Ureter (tissue), 1 donor: ENCODE measurements at regions not wholly inside any gene's neighbourhood (a gene's known extent, or its start where the extent isn't known, plus 50 kb on each side); places are given as distances from the start of the nearest gene placed in this dataset.
"Not testable (repeated sequence)": the region's sequence is repeated elsewhere in the genome, so short reads cannot be mapped to it uniquely, and the experiment has no call there.

Experiments
- DNase-seq: peaks from one replicate; pipeline ENCODE4 v3.0.0-alpha.2; 2020; ENCODE audit warnings: low spot score
- donor health status: DM: yes; HTN: yes; CAD: no.

- no peak for DNase-seq
These were observed 233.1 kb upstream of the HES1 start for GRCh38 chr3:193902607-193903511.

GRCh38 chr3:193903512-193903817 is 232.5 kb upstream of the HES1 start:
- DNase-seq, result no peak

- no peak for DNase-seq
These were observed 232.0 kb upstream of the HES1 start for GRCh38 chr3:193903966-193904365.

GRCh38 chr3:193905541-193906396 is 230.2 kb upstream of the HES1 start:
- DNase-seq, result no peak

DNA sequence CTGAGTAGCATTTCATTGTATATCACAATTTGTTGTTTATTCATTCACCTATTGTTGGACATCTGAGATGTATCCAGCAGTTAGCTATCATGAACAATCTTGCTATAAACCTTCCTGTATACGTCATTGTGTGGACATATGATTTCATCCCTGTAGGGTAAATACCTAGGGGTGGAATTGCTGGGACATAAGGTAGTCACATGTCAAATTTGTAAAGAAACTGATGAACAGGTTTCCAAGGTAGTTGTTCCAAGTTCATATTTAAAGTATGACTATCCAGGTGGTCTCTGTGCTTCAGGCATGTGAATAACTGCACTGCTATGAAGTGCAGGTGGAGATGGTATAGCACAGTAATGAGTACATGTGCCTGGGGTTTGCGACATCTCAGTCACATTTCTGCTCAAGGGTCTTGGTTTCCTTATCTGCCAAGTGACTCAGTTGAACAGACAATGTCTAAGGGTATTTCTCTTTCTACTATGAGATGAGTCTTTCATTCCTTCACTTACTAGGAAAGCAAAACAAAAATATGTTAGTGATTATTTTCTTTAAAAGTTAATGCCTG is 229.0 kb upstream of the HES1 start:
- no peak for DNase-seq

GRCh38 chr3:193908181-193908744 is 227.7 kb upstream of the HES1 start:
- DNase-seq, result no peak

DNA sequence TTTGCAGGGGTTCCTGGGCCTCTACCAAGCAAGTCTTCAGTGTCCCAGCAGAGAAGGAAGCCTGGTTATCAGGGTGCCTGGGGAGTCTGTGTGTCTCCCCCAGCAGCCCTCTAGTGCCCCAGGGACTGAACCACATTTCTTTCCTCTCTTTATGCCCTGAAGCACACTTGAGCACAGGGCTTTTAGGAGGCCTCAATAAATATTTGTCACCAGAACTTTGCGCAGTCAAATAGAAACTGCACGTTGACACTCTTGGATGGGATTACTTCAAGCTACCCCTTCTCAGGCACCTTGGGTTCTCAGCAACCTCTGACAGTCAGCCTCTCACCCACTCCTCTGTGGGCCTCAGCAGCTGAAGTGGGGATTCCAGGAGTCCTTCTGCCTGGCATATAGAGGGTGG is 226.6 kb upstream of the HES1 start:
- DNase-seq, result peak; percentile 37

DNA sequence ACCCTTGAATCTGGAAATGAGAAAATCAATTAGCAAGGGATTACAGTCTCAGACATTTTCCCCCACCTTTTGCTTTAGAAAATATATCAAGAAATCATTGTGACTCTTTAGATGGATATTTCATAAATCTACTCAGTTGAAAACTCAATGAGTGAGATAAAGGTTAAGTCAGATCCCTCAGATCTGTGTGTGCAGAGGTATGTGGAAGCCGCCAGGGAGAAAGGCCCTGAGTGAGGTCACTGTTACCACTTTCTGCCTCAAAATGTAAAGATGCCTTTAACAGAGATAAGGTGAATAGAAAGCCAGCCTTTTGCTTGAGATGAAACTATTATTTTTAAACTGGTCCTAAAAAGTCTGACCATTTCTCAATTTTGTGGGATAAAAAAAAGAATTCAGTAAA is 225.6 kb upstream of the HES1 start:
- DNase-seq, result peak; percentile 15

- DNase-seq, result peak; percentile 63
These were observed 224.8 kb upstream of the HES1 start for GRCh38 chr3:193910886-193911738.

DNA sequence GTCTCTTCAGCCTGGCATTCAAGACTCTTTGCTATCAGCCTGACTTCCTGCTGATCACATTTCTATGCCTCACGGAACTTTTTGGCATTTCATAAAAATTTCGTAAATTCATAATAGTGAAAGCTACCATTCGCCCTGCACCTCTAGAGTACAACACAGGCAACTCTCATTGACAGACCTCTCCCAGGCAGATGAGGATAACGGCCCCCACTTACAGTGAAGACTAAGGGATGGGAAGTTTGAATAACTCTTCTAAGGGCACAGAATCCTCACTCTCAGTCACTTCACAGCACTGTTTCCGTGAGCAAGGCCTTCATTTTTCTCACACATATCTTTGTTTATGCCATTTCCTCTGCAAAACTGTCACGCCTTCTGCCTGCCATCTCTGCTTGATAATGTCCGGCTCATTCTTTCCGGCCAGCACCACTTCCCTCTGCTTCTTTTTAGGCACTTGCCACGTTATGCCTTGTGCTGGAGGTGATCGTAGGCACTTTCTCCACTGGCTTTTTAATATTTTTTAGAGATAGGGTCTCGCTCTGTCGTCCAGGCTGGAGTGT is 224.1 kb upstream of the HES1 start:
- no peak for DNase-seq

- DNase-seq, result no peak
These were observed 223.2 kb upstream of the HES1 start for GRCh38 chr3:193912621-193913178.

DNA sequence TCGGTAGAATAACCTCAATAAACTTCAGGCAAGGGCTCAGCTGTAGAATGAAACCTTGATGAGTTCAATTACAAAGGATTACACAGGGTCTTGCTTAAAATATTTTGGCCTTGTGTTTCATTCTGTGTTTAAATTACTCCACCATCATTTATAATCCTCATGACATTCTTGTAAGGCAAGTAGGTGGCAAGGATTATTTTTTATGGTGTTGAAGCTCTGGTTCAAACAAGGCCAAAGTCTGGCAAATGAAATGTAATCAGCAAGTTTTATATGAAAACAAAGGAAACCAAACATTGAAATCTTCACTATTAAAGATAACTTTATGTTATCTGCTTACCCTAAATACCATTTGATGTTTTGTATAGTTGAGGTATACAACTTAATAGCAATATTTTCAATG is 221.3 kb upstream of the HES1 start:
- no peak for DNase-seq

DNA sequence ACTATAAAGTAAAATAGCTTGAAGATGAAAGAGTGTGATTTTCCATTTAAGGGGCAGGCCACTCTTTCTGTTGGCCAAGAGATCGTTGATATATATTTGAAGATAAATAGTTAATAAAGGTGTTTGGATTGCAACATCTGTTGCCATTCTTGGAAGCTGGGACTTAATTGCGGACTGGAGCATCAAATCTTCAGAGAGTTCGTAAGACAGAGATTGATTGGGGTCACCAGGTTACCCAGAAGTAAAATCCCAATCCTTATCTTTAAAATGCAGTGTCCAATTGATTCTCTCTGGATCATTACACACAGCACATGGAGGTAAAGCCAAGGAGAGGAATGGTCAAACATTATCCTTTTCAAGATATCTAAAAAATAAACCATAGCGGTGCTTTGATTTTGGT is 220.8 kb upstream of the HES1 start:
- DNase-seq, result no peak

DNA sequence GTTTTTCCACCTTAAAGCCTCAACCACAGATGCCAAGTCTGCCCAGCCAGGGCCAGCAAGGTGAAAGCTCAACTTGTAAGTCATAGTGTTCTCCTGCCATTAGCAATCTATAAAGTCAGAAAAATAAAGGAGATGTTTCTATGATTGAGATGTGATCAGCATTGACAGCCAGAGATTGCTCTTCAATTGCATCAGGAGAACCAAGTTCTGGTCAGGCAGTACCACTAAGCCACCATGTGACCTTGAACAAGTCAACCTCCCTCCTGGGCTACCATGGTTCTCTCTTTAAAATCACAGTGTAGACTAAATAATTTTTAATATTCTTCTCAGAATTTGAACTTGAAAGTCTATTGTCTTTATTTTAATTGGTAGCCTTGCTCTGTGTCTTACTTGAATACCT is 220.3 kb upstream of the HES1 start:
- DNase-seq, result no peak

DNA sequence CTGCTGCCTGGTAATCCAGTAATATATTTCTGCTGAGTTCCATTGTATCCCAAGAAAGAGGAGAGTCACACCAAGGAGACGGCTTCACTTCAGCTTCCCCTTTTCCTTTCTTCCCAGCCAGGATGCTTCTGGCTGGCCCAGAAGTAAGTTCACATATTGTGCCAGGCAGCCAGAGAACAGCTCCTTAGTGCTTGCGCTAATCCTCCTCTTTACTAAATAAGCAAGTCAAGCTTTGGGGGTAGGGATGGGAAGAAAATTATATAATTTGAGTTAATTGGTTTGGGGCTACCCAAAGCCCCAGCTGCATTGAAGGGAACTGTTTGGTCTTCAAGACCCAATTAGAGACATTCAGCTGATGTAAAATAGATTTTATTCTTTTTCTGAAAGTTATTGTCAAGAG is 218.8 kb upstream of the HES1 start:
- no peak for DNase-seq

DNA sequence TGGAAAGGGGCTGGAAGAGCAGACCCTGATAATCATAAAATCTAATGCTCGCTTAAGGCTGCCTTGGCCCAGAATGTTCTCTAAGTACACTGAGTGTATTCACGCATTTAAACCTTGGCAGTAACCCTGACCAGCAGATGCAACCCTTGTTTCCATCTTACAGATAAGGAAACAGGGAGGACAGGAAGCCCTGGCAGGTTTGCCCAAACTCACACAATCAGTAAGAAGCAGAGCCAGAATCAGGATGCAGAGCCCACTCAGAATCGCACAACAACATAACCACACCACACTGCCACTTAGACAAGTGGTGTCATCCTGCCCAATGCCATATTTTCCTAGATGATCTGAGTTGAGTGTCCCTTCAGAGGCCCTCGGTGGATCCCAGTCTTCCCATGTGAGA is 214.5 kb upstream of the HES1 start:
- DNase-seq, result no peak

DNA sequence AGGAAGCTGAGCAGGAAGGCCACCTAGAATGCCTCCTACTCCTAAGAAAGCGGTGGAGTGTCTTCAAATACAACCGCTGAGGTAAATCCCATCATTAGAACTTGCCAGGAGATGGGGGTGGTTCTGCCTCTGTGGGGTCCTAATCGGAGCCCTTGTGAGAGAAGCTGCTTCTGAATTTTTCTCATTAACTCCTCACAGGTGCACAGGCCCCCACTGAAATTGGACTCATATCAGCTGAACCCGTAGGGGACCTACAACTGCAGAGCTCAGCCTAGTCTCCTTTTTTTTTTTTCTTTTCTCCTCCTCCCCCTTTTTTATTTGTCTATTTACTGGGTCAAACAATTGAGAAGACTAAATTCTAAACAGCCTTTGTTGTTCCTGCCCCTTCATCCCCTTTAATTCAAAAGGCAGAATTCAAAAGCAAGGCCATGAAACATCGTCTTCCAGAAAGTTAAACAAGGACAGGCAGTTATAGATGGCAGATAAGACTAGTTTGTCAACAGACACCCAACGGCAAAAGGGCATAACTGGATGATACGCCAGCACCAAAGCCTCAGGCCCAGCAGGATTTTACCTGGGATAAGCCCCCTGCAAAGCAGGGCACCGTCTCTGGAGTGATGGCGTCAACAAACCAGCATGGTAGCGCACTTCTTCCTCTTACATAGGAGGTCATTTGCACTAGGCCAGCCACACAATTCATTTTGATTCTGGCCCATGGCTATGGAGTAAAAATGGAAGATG is 213.7 kb upstream of the HES1 start:
- no peak for DNase-seq

GRCh38 chr3:193923958-193924357 is 212.0 kb upstream of the HES1 start:
- DNase-seq, result not testable (repeated sequence)

GRCh38 chr3:193926071-193926470 is 209.9 kb upstream of the HES1 start:
- not testable (repeated sequence) for DNase-seq
